OCI-LY1 (cell line): ENCODE measurements at regions not wholly inside any gene's neighbourhood (a gene's known extent, or its start where the extent isn't known, plus 50 kb on each side); places are given as distances from the start of the nearest gene placed in this dataset.

Experiments
- H2AFZ ChIP-seq: fragments of 200-600 bp; sonication (generic), shearing (Covaris generic); 2 replicates; pipeline ENCODE4 v1.6.0; 2014; ENCODE audit warnings: antibody characterized with exemption, mild to moderate bottlenecking, low read length
- H3F3A ChIP-seq: fragments of 200-600 bp; sonication (generic), shearing (Covaris generic); 2 replicates; pipeline ENCODE4 v1.6.0; 2014; ENCODE audit warnings: mild to moderate bottlenecking, antibody characterized with exemption, low read length, moderate library complexity; ENCODE audit not compliant: insufficient read depth
- H3K27ac ChIP-seq: fragments of 200-600 bp; sonication (generic); 2 replicates; pipeline ENCODE4 v1.5.1; 2014; ENCODE audit warnings: low read length, mixed run types, mild to moderate bottlenecking, low read depth; ENCODE audit not compliant: poor library complexity, severe bottlenecking
- H3K27me3 ChIP-seq: fragments of 200-600 bp; sonication (generic); 2 replicates; pipeline ENCODE4 v1.6.0; 2014; ENCODE audit warnings: antibody characterized with exemption, mild to moderate bottlenecking, low read length, moderate library complexity; ENCODE audit not compliant: insufficient read depth
- H3K36me3 ChIP-seq: fragments of 200-600 bp; sonication (generic); 2 replicates; pipeline ENCODE4 v1.6.1; 2014; ENCODE audit warnings: mild to moderate bottlenecking, antibody characterized with exemption, low read length, moderate library complexity, mixed read lengths; ENCODE audit not compliant: insufficient read depth
- H3K4me1 ChIP-seq: fragments of 200-600 bp; sonication (generic); 2 replicates; pipeline ENCODE4 v1.5.1; 2014; ENCODE audit warnings: mild to moderate bottlenecking, low read length, moderate library complexity; ENCODE audit not compliant: insufficient read depth, severe bottlenecking
- H3K4me2 ChIP-seq: fragments of 200-600 bp; sonication (generic), shearing (Covaris generic); 2 replicates; pipeline ENCODE4 v1.6.1; 2014; ENCODE audit warnings: low read length
- H3K4me3 ChIP-seq: fragments of 200-600 bp; sonication (generic); 2 replicates; pipeline ENCODE4 v1.5.1; 2014; ENCODE audit warnings: low read length, low read depth, mild to moderate bottlenecking, mixed read lengths; ENCODE audit not compliant: poor library complexity, severe bottlenecking
- H3K79me2 ChIP-seq: fragments of 200-600 bp; shearing (Covaris generic); 2 replicates; pipeline ENCODE4 v1.6.1; 2016; ENCODE audit warnings: mixed run types, low read length, mixed read lengths; ENCODE audit not compliant: insufficient read depth
- H3K9ac ChIP-seq: fragments of 200-600 bp; sonication (generic), shearing (Covaris generic); 2 replicates; pipeline ENCODE4 v1.6.1; 2014; ENCODE audit warnings: mild to moderate bottlenecking, low read length, mixed read lengths
- H3K9me2 ChIP-seq: fragments of 200-600 bp; sonication (generic), shearing (Covaris generic); 2 replicates; pipeline ENCODE4 v1.6.1; 2014; ENCODE audit warnings: low read depth, mild to moderate bottlenecking, low read length, mixed read lengths
- H3K9me3 ChIP-seq: fragments of 200-600 bp; shearing (Covaris generic); 2 replicates; pipeline ENCODE4 v1.6.1; 2014; ENCODE audit warnings: low read length, mixed read lengths
- H4K20me1 ChIP-seq: fragments of 200-600 bp; sonication (generic), shearing (Covaris generic); 2 replicates; pipeline ENCODE4 v1.6.0; 2016; ENCODE audit warnings: mild to moderate bottlenecking, low read length; ENCODE audit not compliant: insufficient read depth
- CTCF ChIP-seq: fragments of 200-600 bp; sonication (generic), shearing (Covaris generic); IDR thresholded peaks from 2 replicates; pipeline ENCODE4 v1.5.1; 2017; ENCODE audit warnings: mild to moderate bottlenecking, antibody characterized with exemption, low read length, moderate library complexity, mixed read lengths
- EZH2 ChIP-seq: fragments of 200-600 bp; sonication (generic), shearing (Covaris generic); IDR thresholded peaks from 2 replicates; pipeline ENCODE4 v1.8.0; 2017; ENCODE audit warnings: borderline replicate concordance, mixed run types, mild to moderate bottlenecking, antibody characterized with exemption, low read length, moderate library complexity, mixed read lengths

GRCh38 chr2:216967889-216968288, 108.0 kb upstream of the TNP1 start:
- H4K20me1 ChIP-seq: no peaks in the 10 kb centered on the region
- no peak overlapping the region for H3K4me3 ChIP-seq
- H3K4me1 ChIP-seq: no peaks in the 10 kb centered on the region
- no peaks in the 10 kb centered on the region for H3K36me3 ChIP-seq
- H3K27me3 ChIP-seq: no peaks in the 10 kb centered on the region
- no peak overlapping the region for H3K27ac ChIP-seq
- H3K9me2 ChIP-seq: no peaks in the 10 kb centered on the region
- H2AFZ ChIP-seq: no peak overlapping the region
- H3K9ac ChIP-seq: no peak overlapping the region
- H3K4me2 ChIP-seq: no peak overlapping the region
- no peaks in the 10 kb centered on the region for H3F3A ChIP-seq
- H3K9me3 ChIP-seq: no peaks in the 10 kb centered on the region
- no peaks in the 10 kb centered on the region for H3K79me2 ChIP-seq
- TF ChIP-seq EZH2 (no peak), CTCF (no peak)

GRCh38 chr2:216960671-216961268, 100.9 kb upstream of the TNP1 start:
- Histone ChIP-seq H3K36me3 (no peaks in the 10 kb centered on the region), H3K9me2 (no peaks in the 10 kb centered on the region), H3K27ac (no peak overlapping the region), H3K4me3 (no peak overlapping the region), H3K9ac (no peak overlapping the region), H3K27me3 (no peaks in the 10 kb centered on the region), H3K4me1 (no peaks in the 10 kb centered on the region), H3F3A (no peaks in the 10 kb centered on the region), H3K4me2 (no peak overlapping the region), H4K20me1 (no peaks in the 10 kb centered on the region), H3K9me3 (no peaks in the 10 kb centered on the region), H3K79me2 (no peaks in the 10 kb centered on the region), H2AFZ (no peak overlapping the region)
- TF ChIP-seq CTCF (no peak), EZH2 (no peak)

- H3K4me2 ChIP-seq: no peak overlapping the region
- H3K4me3 ChIP-seq: no peak overlapping the region
- H3K9ac ChIP-seq: no peak overlapping the region
- no peak overlapping the region for H3K27ac ChIP-seq
- no peaks in the 10 kb centered on the region for H3K4me1 ChIP-seq
- no peaks in the 10 kb centered on the region for H3K9me2 ChIP-seq
- H2AFZ ChIP-seq: no peak overlapping the region
- TF ChIP-seq EZH2 (no peak), CTCF (no peak)
- H3K79me2 ChIP-seq: no peaks in the 10 kb centered on the region
- H3F3A ChIP-seq: no peaks in the 10 kb centered on the region
- H3K27me3 ChIP-seq: no peaks in the 10 kb centered on the region
- no peaks in the 10 kb centered on the region for H3K9me3 ChIP-seq
- H3K36me3 ChIP-seq: no peaks in the 10 kb centered on the region
- H4K20me1 ChIP-seq: no peaks in the 10 kb centered on the region
These were observed 99.6 kb upstream of the TNP1 start for GRCh38 chr2:216959433-216959832.
